ENCODE measurements at regions not wholly inside any gene's neighbourhood (a gene's known extent, or its start where the extent isn't known, plus 50 kb on each side); places are given as distances from the start of the nearest gene placed in this dataset.
A peak's percentile ranks its signal among the peaks of the same experiment; 100 is the strongest.

- Histone ChIP-seq H3K9me3 (no peaks in the 10 kb centered on the region), H3K36me3 (ENCODE audit: low read depth) (no peaks in the 10 kb centered on the region), H3K4me1 (ENCODE audit: low read depth) (no peaks in the 10 kb centered on the region), H3K4me3 (no peak overlapping the region)
- no peak for DNase-seq
- TF ChIP-seq CTCF (IDR thresholded peaks at IDR 0.05) = no peak
- intact Hi-C loops (cut with DNase I, micrococcal nuclease) = no loop called here
- ATAC-seq = no peak
Observed at GRCh38 chr6:147106759-147107401, 97.3 kb upstream of the STXBP5 start.

GRCh38 chr6:147108259-147108910 is 95.8 kb upstream of the STXBP5 start:
- Histone ChIP-seq H3K4me1 (ENCODE audit: low read depth) (no peaks in the 10 kb centered on the region), H3K36me3 (ENCODE audit: low read depth) (no peaks in the 10 kb centered on the region), H3K9me3 (no peaks in the 10 kb centered on the region), H3K4me3 (no peak overlapping the region)
- intact Hi-C loops (cut with DNase I, micrococcal nuclease) = no loop called here
- ATAC-seq = no peak
- DNase-seq = no peak
- no peak for TF ChIP-seq CTCF (IDR thresholded peaks at IDR 0.05)

- Histone ChIP-seq H3K4me1 (ENCODE audit: low read depth) (no peaks in the 10 kb centered on the region), H3K9me3 (no peaks in the 10 kb centered on the region), H3K4me3 (no peak overlapping the region), H3K36me3 (ENCODE audit: low read depth) (no peaks in the 10 kb centered on the region)
- TF ChIP-seq CTCF (IDR thresholded peaks at IDR 0.05) = no peak
- ATAC-seq (no peak), DNase-seq (no peak)
- intact Hi-C loops (cut with DNase I, micrococcal nuclease) = no loop called here
Observed at GRCh38 chr6:147109707-147110106, 94.5 kb upstream of the STXBP5 start.

- Histone ChIP-seq H3K4me3 (no peak overlapping the region), H3K36me3 (ENCODE audit: low read depth) (no peaks in the 10 kb centered on the region), H3K9me3 (no peaks in the 10 kb centered on the region), H3K4me1 (ENCODE audit: low read depth) (no peaks in the 10 kb centered on the region)
- DNase-seq (no peak), ATAC-seq (no peak)
- no peak for TF ChIP-seq CTCF (IDR thresholded peaks at IDR 0.05)
- intact Hi-C loops (cut with DNase I, micrococcal nuclease) = no loop called here
Observed at GRCh38 chr6:147116056-147116455, 88.2 kb upstream of the STXBP5 start.

- no peaks in the 10 kb centered on the region for H3K4me1 ChIP-seq (ENCODE audit: low read depth)
- peak; percentile 31 for ATAC-seq
- no peaks in the 10 kb centered on the region for H3K9me3 ChIP-seq
- TF ChIP-seq CTCF (IDR thresholded peaks at IDR 0.05) = no peak
- no peak for DNase-seq
- intact Hi-C loops (cut with DNase I, micrococcal nuclease) = no loop called here
- no peak overlapping the region for H3K4me3 ChIP-seq
- H3K36me3 ChIP-seq (ENCODE audit: low read depth) = no peaks in the 10 kb centered on the region
Observed at GRCh38 chr6:147117011-147117410, 87.2 kb upstream of the STXBP5 start.
